Limb (tissue), 2 donors: ENCODE measurements at regions not wholly inside any gene's neighbourhood (a gene's known extent, or its start where the extent isn't known, plus 50 kb on each side); places are given as distances from the start of the nearest gene placed in this dataset.

Experiments
- DNase-seq, 2 donors: peaks; one replicate each; pipeline ENCODE4 v3.0.0-alpha.2; 2016; ENCODE audit errors: extremely low spot score in 2 of 2

DNA sequence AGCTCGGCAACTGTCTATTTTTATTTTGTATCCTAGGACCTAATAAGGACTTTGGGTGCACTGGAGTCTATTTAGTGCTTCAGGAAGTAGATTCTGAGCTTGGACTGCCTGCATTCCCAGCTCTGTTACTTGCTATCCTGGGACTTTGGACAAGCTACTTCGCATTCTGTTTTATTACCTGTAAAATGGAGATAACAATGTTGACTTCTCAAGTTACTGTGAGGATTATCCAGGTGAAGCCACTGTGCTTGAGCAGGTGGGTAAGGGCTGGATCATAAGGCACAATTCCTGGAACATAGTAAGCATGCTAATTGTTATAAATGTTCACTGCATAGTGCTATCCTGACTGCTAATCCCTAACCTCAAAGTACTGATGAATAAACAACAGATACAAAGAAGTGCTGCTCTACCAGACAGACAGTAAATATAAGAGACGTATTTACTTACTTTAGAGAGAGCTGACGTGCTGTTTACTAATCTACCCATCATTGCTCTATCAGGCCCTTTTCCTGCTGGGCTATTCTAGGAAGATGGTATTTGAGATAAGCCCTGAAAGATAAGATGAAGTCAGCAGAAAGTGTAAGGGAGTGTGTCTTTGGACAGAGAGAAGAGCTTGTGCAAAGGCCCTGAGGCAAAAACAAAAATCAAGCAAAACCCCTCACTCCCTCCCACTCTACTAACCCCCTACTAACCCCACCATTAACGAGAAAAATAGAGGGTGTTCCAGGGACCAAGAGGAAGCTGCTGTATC is 50.8 kb upstream of the FLT1 start:
- no peak for DNase-seq
